ENCODE measurements at regions not wholly inside any gene's neighbourhood (a gene's known extent, or its start where the extent isn't known, plus 50 kb on each side); places are given as distances from the start of the nearest gene placed in this dataset.
"Not testable (repeated sequence)": the region's sequence is repeated elsewhere in the genome, so short reads cannot be mapped to it uniquely, and the experiment has no call there.

- DNase-seq = no peak
These were observed 719.4 kb downstream of the MAT2B start for GRCh38 chr5:164224772-164225171.

DNA sequence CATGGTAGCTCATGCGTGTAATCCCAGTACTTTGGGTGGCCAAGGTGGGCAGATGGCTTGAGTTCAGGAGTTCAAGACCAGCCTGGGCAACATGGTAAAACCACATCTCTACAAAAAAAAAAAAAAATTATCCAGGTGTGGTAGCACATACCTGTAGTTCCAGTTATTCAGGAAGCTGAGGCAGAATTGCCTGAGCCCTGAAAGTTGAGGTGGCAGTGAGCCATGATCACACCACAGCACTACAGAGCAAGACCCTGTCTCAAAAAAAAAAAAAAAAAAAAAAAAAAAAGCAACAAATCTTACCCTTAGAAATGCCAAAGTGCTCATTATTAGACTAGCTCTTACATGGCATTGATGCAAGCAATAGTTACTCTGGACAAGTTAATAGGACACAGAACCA lies 724.9 kb downstream of the MAT2B start:
- DNase-seq = no peak

- DNase-seq = no peak
These were observed 728.4 kb downstream of the MAT2B start for GRCh38 chr5:164233791-164234190.

- no peak for DNase-seq
These were observed 728.9 kb downstream of the MAT2B start for GRCh38 chr5:164234321-164234720.

GRCh38 chr5:164235300-164235891 lies 730.0 kb downstream of the MAT2B start:
- DNase-seq = no peak

DNA sequence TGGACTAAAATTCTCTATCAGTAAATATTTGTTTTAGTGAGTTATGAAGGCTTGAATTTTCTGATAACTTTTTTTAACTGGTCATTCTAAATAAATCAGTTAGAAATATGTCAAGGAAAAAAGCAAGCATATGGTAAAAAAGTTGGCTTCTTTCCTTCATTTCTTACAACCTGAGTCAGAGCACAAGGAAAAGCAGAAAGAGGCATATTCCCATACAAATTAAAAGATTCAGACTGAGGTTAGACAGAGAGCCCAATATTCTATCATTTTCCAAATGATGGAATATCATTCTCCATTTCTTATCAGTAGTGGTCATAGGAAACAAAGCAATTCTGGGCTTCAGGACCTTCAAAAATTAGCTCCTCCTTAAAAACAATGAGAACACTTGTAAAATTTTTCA lies 732.1 kb downstream of the MAT2B start:
- DNase-seq = no peak

- DNase-seq = not testable (repeated sequence)
These were observed 746.4 kb downstream of the MAT2B start for GRCh38 chr5:164251781-164252180.

GRCh38 chr5:164253764-164254163 lies 748.3 kb downstream of the MAT2B start:
- no peak for DNase-seq

GRCh38 chr5:164255598-164256213 lies 750.3 kb downstream of the MAT2B start:
- no peak for DNase-seq

GRCh38 chr5:164256351-164256750 lies 750.9 kb downstream of the MAT2B start:
- no peak for DNase-seq

GRCh38 chr5:164256954-164257353 lies 751.5 kb downstream of the MAT2B start:
- DNase-seq = no peak

DNA sequence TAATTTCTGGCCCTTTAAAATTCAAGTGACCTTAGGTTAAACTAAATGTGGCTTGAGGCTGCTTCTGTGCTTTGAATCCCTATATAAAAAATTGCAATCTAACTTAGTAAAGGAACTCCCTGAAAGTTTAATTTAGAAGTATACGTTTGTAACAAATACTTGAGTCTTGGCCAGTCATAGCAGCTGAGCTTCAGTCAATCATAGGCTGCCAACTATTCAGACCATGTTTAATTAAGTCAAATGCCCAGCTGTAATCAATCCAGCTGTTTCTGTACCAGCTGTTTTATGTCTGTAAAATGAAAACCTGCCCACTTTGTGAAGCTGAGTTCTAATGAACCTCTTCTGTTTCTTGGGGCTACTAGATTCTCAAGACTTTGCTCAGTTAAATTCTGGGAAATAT lies 760.1 kb downstream of the MAT2B start:
- DNase-seq = no peak

GRCh38 chr5:164266571-164266970 lies 761.2 kb downstream of the MAT2B start:
- DNase-seq = no peak

- DNase-seq = no peak
These were observed 772.3 kb downstream of the MAT2B start for GRCh38 chr5:164277720-164278119.

DNA sequence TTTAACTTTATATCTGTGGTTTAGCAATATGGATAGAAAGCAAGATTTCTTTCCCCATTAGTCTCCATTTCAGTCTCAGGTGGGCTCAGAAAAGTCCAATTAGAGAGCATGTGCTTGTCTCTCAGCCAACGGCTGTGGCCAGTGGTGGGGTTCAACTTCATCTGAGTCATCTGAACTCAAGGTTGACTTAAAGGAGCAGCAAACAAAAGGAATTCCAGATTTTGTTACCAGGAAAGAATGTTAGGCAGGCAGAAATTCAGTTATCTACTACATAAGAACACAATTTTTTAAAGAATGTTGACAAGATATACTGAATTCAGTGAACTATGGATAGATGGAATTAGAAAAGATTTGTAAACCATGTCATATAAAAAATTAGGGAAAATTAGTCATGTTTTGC lies 784.1 kb downstream of the MAT2B start:
- no peak for DNase-seq

DNA sequence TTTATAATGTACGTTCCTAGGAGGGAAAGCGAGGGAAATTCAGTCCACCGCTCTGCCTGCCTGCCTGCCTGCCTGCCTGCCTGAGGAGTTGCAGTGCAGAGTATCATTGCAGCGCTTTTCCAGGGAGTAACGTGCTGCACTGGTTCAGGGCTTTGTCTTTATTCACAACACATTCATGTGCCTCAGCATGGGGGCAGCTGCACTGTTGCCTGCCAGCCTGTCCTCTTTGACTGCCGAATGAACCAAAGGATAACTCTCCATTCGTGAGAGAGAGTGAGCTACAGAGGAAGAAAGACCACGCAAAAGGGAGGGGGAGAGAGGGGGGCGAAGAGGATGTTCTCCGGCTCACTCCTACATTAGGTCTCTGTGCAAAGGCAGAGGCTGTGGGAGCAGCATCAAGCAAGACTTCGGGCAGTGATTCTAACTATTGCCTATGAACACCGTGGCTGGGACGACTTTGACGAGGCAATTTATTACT lies 791.2 kb downstream of the MAT2B start:
- no peak for DNase-seq

- no peak for DNase-seq
These were observed 792.7 kb downstream of the MAT2B start for GRCh38 chr5:164298165-164298564.

DNA sequence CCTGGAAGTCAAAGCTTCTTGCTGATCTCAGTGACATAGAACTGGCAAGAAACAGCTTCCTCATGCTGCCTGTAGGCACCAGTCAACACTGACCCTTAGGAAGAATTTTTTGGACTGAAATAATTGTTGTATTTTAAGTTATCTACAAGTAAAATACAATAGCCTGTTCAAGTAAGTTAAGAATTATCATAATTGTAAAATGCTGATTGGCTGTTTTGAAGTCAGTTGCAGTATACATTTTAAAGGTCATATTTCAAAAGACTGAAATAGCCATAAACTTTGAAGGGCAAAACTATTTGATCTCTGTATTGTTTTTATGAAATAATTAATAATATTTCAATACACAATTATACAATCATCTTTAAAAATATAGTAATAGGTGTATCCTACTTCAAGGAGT lies 794.9 kb downstream of the MAT2B start:
- DNase-seq = no peak

- DNase-seq = no peak
These were observed 795.7 kb downstream of the MAT2B start for GRCh38 chr5:164301136-164301535.

DNA sequence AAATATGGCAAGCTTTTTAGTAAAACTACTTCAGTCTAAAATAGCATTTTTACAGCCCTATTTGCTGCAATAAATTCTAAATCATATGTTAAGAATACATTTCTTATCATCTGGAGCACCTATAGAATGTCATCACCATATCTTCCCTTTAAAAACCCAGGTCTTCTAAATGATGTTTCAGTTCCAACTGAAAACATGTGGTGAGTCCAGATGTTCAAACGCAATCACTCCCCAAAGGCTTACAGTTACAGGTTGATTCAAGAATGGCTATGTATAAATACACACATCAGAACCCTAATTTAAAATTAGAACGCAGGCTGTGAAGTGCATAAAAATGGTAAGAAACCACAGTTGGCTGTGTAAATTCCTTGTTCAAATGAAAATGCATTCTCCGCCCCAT lies 796.3 kb downstream of the MAT2B start:
- no peak for DNase-seq

DNA sequence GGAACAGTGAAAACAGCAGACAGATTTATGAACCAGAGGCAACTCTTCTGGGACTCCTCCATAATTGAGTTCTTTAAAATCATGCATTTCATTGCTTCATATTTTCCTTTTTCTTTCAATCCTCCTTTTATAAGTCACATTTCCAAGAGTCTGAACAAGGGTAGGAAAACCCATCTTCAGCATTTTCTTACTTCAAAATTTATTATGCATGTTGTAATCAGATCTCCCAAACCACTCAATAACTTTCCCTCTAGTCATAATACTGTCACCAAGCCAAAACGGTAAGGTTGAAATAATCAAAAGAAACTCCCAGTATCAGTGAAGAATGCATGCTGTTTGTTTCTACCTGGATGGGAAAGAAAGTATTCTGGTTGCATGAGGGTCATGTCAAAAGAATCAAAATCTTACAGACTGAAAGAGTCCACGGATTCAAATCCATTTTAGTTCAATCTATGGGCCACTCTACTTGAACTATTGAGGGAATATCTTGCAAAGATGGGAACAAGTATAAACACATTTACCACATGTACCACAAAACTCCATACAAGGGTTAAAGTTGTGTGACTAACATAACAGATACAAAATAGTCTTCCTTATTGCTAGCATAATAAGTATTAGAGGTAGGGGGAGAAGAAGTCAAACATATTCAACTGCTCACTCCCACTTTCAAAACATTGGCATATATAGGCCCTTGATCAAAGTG lies 797.3 kb downstream of the MAT2B start:
- no peak for DNase-seq

DNA sequence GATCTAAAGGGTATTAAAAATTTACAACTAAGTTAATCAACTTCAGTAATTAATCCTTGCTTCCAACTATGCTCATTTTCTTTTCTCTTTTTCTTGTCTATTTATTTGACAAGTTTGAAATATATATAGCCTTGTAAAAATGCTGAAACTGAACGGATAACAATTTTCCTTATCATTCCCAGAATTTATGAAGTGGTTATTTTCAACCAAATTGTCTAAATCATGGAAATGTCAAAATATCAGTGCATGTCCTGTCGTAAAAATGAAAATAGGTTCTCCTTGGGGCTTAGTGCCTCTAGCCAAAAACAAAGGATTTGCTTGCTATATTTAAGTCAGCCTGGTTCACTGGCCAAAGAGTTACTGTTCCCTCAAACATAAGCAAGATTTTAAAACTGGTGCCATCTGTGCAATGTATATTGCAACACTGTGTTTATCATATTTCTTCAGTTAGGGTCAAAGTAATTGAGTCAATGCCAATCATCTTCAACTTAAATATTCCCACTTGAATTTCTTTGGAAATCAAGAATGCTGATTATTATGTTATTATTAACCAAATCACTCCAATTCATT lies 798.3 kb downstream of the MAT2B start:
- no peak for DNase-seq

- no peak for DNase-seq
These were observed 801.2 kb downstream of the MAT2B start for GRCh38 chr5:164306662-164307061.

DNA sequence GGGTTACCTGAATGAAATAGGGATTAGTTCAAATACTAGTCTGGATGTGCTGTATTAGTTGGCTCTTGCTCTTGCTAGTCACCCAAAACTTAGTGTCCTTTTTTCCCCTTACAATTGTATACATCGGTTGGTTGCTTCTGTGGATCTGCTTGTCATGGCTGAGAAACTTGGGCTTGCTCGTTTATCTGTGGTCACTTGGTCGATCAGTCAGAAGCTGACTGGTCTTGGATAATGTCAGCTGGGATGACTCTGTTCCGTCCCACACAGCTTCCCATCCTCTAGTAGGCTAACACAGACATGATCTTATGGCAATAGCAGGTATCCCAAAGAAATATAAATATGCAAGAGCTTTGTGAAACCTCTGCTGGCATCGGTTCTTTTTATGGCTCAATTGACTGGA lies 807.4 kb downstream of the MAT2B start:
- no peak for DNase-seq

Measured in DMS 273 treated with DMSO at 0.1 percent for 48 hours (cell line).